NK-92 treated with Interleukin-12 subunit alpha and Interleukin-12 subunit beta, amount 100 ng/mL, for 24 hours (cell line): ENCODE measurements at regions not wholly inside any gene's neighbourhood (a gene's known extent, or its start where the extent isn't known, plus 50 kb on each side); places are given as distances from the start of the nearest gene placed in this dataset.
"Not testable (repeated sequence)": the region's sequence is repeated elsewhere in the genome, so short reads cannot be mapped to it uniquely, and the experiment has no call there.

Experiments
- DNase-seq: peaks from one replicate; lab custom pipeline; 2025; lab: John Stamatoyannopoulos, UW

GRCh38 chr3:83251490-83251889, 1490.0 kb upstream of the GBE1 start:
- no peak for DNase-seq

GRCh38 chr3:83250613-83251012, 1489.2 kb upstream of the GBE1 start:
- no peak for DNase-seq

- no peak for DNase-seq
These were observed 1487.0 kb upstream of the GBE1 start for GRCh38 chr3:83248454-83248853.

GRCh38 chr3:83235180-83235814, 1473.9 kb upstream of the GBE1 start:
- DNase-seq: no peak

- no peak for DNase-seq
These were observed 1472.3 kb upstream of the GBE1 start for GRCh38 chr3:83233715-83234114.

- DNase-seq: no peak
These were observed 1469.4 kb upstream of the GBE1 start for GRCh38 chr3:83230841-83231240.

- DNase-seq: no peak
These were observed 1468.9 kb upstream of the GBE1 start for GRCh38 chr3:83230376-83230775.

GRCh38 chr3:83226751-83227150, 1465.3 kb upstream of the GBE1 start:
- no peak for DNase-seq

- no peak for DNase-seq
These were observed 1462.8 kb upstream of the GBE1 start for GRCh38 chr3:83224101-83224868.

DNA sequence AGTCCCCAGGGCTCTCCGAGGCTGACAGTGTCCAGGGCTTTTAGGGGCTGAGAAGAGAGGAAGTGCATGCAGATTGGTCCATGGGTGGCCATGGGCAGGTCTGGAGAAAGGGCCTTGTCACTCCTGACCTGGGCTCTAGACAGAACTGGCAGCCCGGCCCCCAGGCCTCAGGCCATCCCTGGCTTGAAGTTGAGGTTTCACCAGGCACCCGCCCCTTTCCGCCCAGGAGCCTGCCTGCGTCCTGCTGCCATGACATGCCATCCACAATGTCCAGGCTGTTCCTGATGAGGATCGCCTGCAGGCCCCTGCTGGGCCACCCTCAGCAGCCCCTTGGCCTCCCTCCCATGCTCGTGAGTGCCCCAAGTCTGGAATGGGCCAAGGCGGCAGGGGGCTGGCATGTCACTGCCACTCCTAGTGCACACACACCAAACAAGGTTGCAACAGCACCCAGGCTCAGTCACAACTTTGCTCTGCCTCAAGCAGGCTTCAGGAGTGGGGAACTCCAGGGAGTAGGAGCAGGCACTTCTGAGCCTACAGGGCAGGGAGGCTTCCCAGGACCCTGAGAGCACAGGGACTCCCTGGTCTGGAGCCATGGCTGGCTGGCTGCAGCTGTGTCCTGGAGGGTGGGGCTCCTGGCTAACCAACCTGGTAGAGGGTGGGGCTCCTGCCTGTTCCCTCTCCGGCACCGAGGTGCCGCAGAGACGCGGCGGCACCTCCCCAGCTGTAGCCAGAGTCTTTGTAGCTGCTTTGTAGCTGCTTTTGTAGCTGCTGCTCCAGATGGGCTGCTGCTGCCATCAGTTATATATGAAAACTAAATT, 1457.1 kb upstream of the GBE1 start:
- no peak for DNase-seq

- DNase-seq: not testable (repeated sequence)
These were observed 1456.2 kb upstream of the GBE1 start for GRCh38 chr3:83217595-83218118.

DNA sequence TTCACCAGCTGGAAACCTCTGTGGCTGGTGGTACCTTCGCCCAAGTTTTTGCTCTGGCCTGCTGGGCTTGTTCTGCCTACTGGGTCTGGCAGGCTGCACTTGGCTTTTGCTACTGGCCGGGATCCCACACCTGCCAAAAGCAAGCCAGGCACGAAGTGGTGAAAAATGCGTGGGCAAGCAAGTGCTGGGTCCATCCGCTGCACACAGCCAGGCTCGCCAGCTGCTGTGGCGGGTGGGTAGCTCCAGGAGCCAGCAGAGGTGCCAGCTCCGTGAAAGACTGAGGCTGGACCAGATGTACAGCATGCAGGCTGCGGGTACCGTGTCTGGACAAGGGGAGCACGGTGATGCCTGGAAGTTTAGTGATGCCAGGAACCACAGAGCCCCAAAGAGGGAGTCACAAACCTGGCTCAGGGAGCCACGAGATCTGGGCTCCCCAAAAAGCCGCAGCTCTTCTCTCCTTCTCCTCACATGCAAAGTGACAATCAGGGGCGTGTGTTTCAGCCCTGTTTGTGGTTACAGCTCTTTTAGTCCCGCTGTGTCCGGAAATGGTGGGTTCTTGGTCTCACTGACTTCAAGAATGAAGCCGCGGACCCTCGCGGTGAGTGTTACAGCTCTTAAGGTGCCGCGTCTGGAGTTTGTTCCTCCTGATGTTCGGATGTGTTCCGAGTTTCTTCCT, 1455.6 kb upstream of the GBE1 start:
- DNase-seq: no peak

DNA sequence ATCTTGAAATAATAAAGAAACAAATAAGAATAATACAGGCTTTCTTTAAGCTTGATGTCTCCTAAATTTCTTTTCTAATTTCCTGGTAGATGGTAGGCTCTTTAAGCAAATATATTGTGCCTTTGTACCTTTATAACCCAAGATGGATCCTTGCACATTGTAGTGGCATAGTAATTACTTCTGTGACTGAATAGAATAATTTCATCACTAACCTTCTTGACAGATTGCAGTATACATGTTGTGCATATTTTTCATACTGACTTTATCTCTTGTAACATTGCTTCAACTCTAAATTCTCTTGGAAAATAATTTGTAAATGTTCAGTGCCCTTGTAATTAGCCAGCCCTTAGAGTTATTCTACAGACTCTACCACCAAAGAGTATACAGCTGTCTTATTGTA, 1433.8 kb upstream of the GBE1 start:
- DNase-seq: no peak

DNA sequence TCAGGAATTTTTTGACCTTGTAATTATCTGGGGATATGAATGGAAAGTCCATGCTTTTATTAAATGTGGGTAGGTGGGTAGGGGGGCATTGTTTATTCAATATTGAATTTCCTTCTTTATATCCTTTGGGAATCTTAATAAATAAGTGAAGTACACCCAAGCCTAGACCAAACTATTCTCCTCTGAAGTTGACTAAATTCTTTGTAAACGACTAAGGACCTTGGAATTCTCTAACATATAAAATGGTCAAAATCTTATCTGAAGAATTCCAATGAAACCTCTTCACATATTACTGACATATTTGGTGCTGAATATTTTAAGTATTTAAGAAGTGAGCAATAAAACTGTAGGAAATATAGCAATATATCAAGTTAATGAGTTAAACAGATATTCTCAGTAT, 1432.1 kb upstream of the GBE1 start:
- DNase-seq: no peak

DNA sequence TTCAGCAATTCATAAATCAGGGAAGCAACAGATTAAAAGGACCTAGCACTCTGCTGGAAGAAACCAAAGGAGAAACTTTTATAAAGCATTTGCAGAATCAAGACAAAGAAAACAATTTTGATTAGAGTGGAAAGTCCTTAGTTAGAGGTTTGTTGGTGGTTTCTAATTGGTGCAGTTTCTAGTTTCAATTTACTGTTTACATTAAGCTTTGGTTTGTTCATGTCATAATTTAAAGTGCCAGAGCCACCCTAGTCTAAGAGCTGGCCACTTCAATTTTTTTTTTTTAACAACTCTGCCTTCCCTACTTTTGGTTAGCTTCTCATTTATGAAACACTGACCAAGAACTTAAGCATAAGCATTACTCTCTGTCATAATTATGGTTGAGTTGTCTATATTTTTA, 1428.2 kb upstream of the GBE1 start:
- no peak for DNase-seq

GRCh38 chr3:83169473-83169872, 1408.0 kb upstream of the GBE1 start:
- no peak for DNase-seq

- DNase-seq: no peak
These were observed 1389.5 kb upstream of the GBE1 start for GRCh38 chr3:83150896-83151295.

GRCh38 chr3:83140983-83141382, 1379.5 kb upstream of the GBE1 start:
- no peak for DNase-seq

DNA sequence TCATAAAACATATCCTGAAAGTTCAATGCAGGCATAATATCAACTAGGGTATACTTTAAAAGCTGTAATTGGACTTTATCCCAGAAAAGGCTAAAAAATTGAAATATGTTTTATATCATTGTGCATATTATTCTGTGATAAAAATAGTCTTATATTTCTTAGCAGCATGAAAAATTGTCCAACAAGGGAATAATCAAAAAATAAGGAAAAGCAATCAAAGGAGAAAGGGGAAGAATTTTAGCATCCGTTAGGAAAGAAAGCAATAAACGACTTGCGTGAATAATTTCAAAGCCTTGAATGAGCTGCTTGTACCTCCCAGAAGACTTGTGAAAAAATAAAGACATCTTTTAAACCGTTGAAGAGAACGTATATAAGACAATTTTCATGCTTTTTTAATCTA, 1369.8 kb upstream of the GBE1 start:
- DNase-seq: no peak

DNA sequence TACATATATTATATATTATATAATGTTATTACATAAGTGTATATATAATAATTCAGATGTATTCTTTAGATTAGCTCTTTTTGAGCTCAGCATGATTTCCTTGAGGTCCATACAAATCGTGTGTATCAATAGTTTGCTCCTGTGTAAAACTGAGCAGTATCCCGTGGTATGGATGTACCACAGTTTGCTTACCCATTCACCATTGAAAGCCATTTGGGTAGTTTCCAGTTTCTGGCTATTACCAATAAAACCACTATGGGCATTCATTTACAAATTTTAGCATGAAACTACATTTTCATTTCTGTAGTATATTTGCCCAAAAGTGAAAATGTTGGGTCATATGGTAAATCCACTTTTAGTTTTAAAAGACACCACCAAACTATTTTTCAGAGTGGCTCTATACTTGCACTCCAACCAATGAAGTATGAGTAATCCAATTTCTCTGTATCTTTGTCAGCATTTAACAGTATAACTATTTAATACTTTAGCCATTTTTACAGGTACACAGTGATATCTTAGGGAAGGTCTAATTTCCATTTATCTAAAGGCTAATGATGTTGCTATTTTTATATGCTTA, 1361.4 kb upstream of the GBE1 start:
- no peak for DNase-seq

- DNase-seq: no peak
These were observed 1331.8 kb upstream of the GBE1 start for GRCh38 chr3:83093222-83093572.
